Epithelial cell of prostate (primary cell): ENCODE measurements at regions not wholly inside any gene's neighbourhood (a gene's known extent, or its start where the extent isn't known, plus 50 kb on each side); places are given as distances from the start of the nearest gene placed in this dataset.
"Not testable (repeated sequence)": the region's sequence is repeated elsewhere in the genome, so short reads cannot be mapped to it uniquely, and the experiment has no call there.

Source experiments
- DNase-seq: peaks from one replicate; pipeline ENCODE4 v3.0.0-alpha.2; 2011; ENCODE audit warnings: low read depth, low spot score
- H3K27ac ChIP-seq: fragments of 450-650 bp; 2 replicates; pipeline ENCODE4 v1.5.1; 2017; ENCODE audit warnings: mild to moderate bottlenecking

DNA sequence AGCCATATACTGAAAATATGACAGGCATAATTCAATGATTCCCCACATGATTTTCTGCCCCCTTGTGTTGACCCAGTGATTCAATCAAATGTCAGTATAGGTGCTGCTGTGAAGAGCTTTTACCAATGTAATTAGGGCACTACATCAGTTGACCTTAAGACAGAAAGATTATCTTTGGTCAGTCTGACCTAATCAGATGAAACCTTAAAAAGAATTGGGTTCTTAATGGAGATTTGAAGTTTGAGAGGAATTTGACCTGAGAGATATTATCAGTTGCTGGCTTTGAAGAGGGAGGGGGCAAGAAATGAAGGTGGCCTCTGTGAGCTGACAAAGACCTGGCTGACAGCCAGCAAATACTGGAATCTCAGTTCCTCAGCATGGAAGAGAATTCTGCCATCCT lies 358.7 kb upstream of the CA10 start:
- H3K27ac ChIP-seq, result no peak overlapping the region
- DNase-seq, result no peak

GRCh38 chr17:52515927-52516326 lies 357.4 kb upstream of the CA10 start:
- no peak overlapping the region for H3K27ac ChIP-seq
- DNase-seq, result no peak

- no peak for DNase-seq
- H3K27ac ChIP-seq, result no peak overlapping the region
Measured at GRCh38 chr17:52505601-52506000, 347.1 kb upstream of the CA10 start.

- no peak for DNase-seq
- H3K27ac ChIP-seq, result no peak overlapping the region
Measured at GRCh38 chr17:52504081-52504480, 345.6 kb upstream of the CA10 start.

DNA sequence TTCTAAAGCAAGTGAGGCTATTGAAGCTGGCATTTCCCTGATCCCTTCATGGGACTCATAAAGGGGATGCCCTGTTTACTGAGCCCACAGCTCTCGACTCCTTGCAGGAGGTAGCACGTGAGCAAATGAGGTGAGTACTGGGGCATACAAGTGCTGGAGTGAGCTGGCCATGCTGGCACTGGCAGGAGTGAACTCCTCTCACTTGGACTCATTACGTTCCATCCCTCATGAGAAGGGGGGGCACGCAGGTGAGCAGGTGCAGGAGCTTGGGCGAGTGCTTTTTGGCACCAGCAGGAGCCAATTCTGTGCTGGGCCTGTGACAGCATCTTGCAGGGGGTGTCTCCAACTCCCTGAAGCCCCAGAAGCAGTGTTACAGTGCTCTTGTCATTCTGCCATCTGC lies 337.1 kb upstream of the CA10 start:
- no peak for DNase-seq
- H3K27ac ChIP-seq, result no peak overlapping the region

DNA sequence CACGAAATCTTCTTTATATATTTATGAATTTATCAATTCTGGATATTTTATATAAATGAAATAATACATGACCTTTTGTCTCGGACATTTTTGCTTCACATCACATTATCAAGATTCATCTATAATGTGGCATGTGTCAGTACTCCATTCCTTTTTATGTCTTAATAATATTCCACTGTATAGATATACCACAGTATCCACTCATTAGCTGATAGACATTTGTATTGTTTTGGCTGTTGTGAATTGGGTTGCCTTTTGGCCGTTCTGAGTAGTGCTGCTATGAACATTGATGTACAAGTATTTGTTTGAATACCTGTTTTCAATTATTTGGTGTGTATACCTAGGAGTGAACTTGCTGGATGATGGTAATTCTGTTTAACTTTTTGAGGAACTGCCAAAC lies 323.8 kb upstream of the CA10 start:
- DNase-seq, result no peak
- H3K27ac ChIP-seq, result no peak overlapping the region

GRCh38 chr17:52477824-52478699 lies 319.5 kb upstream of the CA10 start:
- H3K27ac ChIP-seq, result no peak overlapping the region
- no peak for DNase-seq

DNA sequence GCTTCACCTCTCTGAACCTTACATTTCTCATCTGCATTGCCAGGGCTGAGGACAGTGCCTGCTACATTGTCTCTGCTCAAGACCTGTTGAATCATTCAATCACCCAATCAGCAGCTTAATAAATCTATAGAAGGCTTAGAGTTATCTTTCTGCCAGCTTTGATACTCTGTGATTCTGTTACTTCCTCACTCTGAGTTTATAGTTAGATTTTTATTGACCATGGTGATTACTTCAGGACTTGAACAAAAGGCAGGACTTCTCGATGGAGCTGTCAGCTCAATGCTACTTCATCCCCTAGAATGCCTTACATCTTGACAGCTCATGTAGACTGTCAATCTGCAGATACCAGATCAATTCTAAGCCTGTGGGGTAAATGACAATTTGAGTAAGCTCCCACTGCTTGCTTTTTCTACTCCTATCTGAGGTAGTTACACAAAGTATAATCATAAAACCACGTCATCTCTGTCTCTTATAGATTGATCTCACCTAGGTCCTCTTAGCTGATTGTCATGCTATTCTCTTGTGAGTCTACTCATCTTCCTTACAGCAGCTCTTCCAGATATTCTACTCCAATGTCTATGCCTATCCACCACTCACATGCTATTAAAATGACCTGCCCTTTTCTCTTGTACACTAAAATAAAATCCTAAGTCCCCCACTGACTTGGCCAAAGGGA lies 318.3 kb upstream of the CA10 start:
- no peak for DNase-seq
- no peak overlapping the region for H3K27ac ChIP-seq

DNA sequence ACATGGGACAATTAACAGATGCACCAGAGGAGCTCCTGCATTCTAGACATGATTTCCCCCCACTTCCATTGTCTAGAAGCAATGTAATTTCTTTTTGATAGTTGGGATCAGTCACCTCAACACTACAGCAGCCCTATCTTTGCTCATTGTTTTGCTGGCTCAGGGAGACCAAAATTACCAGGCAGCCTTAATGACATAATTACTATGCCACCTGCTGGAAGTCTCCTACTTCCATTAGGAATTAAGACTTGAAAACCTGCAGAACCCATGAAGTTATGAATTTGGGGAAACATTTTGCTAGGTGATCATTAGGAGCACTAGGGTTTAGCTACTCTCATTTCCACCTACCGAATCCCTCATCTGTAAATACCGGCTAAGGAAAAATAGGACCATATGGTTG lies 312.0 kb upstream of the CA10 start:
- H3K27ac ChIP-seq, result no peak overlapping the region
- no peak for DNase-seq

GRCh38 chr17:52465407-52465806 lies 306.9 kb upstream of the CA10 start:
- no peak overlapping the region for H3K27ac ChIP-seq
- no peak for DNase-seq

DNA sequence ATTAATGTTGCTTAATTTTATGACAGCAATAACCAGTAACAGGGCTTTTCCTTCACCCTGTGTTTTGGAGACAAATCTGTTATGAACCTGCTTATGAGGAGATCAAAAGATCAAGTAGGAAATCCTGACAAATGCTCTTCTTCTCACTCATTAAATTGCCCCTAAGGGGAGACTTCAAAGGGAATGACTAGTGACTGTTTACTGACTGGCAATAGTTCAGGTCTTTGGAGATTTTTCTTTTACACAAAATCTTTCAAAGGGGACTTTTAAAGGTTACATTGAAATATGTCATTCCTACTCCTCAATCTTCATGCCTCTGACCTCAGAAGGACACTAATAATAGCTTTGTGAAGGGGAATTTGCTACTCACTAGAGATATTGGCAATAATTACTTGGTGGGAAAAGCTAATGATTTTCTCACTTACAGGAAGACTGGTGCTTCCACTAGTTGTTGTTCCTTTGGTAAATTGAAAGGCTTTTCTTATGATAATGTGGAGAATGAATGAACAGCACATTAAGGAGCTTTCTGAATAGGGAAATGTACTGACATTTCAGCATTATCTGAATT lies 292.9 kb upstream of the CA10 start:
- H3K27ac ChIP-seq, result no peak overlapping the region
- no peak for DNase-seq

- no peak overlapping the region for H3K27ac ChIP-seq
Measured at GRCh38 chr17:52442350-52442749, 283.8 kb upstream of the CA10 start.

DNA sequence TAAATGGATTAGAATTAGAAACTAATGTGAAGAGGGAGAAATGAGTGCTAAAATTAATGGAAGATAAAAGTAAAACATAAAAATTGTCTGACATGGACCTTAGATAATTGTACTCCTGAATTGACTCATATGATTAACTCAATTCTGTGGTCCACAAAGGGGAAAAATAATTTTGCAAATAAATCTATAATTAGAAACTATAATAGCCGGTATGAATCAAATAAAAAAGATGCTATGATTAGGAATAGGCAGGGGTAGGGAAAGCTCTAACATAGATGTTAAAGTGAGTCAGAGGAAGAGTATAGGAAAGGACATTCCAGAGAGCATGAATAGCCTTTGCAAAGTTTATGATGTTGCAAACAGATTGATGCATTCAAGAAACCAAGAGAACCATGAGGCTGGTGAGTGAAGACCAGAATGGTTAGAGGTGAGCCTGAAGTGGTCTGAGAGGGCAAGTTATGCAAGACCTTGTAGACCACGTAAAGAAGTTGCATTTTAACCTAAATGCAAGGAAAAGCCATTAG lies 262.1 kb upstream of the CA10 start:
- no peak for DNase-seq
- H3K27ac ChIP-seq, result no peak overlapping the region

More at GRCh38 chr17:52442350-52442749, 283.8 kb upstream of the CA10 start:
- no peak for DNase-seq

DNA sequence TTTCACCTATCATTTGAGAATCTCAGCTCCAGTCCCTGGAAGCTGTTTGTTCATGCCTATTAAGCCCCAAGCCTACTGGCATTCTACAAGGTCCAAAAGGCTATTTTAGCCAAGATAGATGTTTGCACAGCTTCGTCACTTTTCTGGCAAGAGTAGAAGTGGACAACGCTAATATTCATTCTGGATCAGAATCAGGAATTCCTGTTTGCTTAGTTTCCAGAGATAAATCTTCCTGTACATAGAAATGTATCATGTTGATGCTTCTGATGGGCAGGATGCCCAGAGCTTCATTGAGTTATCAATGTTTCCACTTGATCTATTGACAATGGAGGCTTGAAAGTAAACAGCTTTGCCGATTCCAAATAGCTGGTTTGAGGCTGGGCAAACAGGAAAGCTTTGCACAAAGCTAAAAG lies 260.7 kb upstream of the CA10 start:
- no peak for DNase-seq
- no peak overlapping the region for H3K27ac ChIP-seq

DNA sequence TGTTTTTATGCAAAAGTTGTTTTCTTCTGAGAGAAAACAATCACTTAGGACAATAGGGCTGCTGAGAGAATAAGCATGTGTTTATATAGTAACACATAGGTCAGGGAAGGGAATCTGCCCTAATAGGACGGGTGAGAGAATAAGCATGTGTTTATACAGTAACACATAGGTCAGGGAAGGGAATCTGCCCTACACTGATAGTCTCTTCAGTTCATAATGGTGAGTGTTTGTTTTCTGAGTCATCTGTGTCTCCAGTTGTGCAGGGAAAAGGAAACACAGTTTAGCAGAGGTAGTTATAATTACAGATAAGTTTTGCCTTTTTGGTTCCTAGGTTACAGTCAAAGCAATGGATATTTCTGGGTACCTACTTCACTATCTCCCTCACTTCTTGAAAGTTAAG lies 252.3 kb upstream of the CA10 start:
- no peak for DNase-seq
- H3K27ac ChIP-seq, result no peak overlapping the region

DNA sequence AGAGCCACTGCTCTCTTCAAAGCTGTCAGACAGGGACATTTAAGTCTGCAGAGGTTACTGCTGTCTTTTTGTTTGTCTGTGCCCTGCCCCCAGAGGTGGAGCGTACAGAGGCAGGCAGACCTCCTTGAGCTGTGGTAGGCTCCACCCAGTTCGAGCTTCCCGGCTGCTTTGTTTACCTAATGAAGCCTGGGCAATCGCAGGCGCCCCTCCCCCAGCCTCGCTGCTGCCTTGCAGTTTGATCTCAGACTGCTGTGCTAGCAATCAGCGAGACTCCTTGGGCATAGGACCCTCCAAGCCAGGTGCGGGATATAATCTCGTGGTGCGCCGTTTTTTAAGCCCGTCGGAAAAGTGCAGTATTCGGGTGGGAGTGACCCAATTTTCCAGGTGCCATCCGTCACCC lies 250.7 kb upstream of the CA10 start:
- not testable (repeated sequence) for DNase-seq, H3K27ac ChIP-seq

GRCh38 chr17:52395308-52395707 lies 236.8 kb upstream of the CA10 start:
- H3K27ac ChIP-seq, result no peak overlapping the region
- no peak for DNase-seq

- no peak for DNase-seq
- no peak overlapping the region for H3K27ac ChIP-seq
Measured at GRCh38 chr17:52390422-52390821, 231.9 kb upstream of the CA10 start.

GRCh38 chr17:52389632-52390031 lies 231.1 kb upstream of the CA10 start:
- H3K27ac ChIP-seq, result no peak overlapping the region
- DNase-seq, result no peak

DNA sequence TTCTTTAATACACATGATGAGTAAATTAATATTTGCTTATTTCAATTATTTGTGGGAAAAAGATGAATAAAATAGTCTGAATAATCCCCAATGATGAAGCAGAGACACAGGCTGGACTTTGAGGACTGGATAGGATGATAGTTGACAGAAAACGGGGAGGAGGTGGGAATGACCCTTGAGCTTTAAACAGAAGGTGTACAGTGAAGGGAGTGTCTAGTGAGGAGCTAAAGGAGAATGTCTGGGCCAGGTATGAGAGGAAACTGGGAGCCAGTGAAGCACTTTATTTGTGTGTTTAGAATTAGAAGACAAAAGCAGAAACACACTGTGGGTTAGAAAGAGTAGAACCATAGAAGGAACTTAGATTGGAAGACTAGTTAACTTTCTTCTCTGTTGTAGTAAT lies 230.4 kb upstream of the CA10 start:
- H3K27ac ChIP-seq, result no peak overlapping the region
- no peak for DNase-seq

DNA sequence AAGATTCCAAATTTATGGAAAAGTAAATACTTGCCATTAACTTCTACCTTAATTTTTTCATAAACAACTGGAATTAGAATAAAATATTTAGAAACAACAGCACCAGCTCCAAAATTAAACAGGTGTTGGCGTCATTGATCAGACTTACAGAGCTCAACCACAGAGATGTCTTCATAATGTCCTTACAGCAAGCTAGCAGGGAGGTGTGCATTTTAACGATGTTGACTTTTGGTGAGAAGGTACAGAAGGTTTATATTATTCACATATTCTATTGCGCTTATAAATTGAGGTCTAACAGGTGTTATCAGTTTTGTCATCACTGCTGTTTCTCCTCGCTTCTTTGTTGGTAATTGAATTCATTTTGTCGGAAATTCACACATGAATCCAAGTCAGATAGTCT lies 226.2 kb upstream of the CA10 start:
- no peak for DNase-seq
- H3K27ac ChIP-seq, result no peak overlapping the region
